Panc1 (cell line): ENCODE measurements at regions not wholly inside any gene's neighbourhood (a gene's known extent, or its start where the extent isn't known, plus 50 kb on each side); places are given as distances from the start of the nearest gene placed in this dataset.

ENCODE experiments used
- ATAC-seq: fragments of 200-7000 bp; cut with Tn5 transposase; 2 replicates; pipeline ENCODE4 v1.9.1; 2020; ENCODE audit warnings: mild to moderate bottlenecking, moderate library complexity
- BruUV-seq: library from RNA; stranded (reverse); fragments of 400-500 nt; replicated peaks from 2 replicates; lab custom pipeline; 2021; lab: Mats Ljungman, UMichigan
- CTCF ChIA-PET: fragments of 300-600 bp; sonication (Branson Sonifier 250); formaldehyde crosslinking; loops from one replicate; lab custom pipeline; 2022; ENCODE audit warnings: antibody characterized with exemption; lab: Charles Lee
- POLR2A ChIA-PET: fragments of 300-600 bp; sonication (Branson Sonifier 250); formaldehyde crosslinking; loops from one replicate; lab custom pipeline; 2022; ENCODE audit warnings: antibody characterized with exemption; lab: Charles Lee
- DNase-seq: peaks from one replicate; pipeline ENCODE4 v3.0.0-alpha.2; 2010; ENCODE audit warnings: low read depth, low spot score
- H3K27ac ChIP-seq: 2 replicates; pipeline ENCODE4 v1.5.1; 2011; ENCODE audit warnings: mild to moderate bottlenecking, low read length, inconsistent platforms
- H3K27me3 ChIP-seq: fragments of 200-500 bp; sonication (Bioruptor generic); 2 replicates; pipeline ENCODE4 v1.6.0; 2014; ENCODE audit warnings: low read length, inconsistent platforms; ENCODE audit not compliant: control insufficient read depth, insufficient read depth
- H3K36me3 ChIP-seq: fragments of 200-500 bp; sonication (Bioruptor generic); 2 replicates; pipeline ENCODE4 v1.5.1; 2014; ENCODE audit warnings: inconsistent platforms, mild to moderate bottlenecking, low read length, moderate library complexity; ENCODE audit not compliant: control insufficient read depth, insufficient read depth
- H3K4me1 ChIP-seq: 2 replicates; pipeline ENCODE4 v1.5.1; 2011; ENCODE audit warnings: inconsistent platforms, mild to moderate bottlenecking, low read length, moderate library complexity; ENCODE audit not compliant: control insufficient read depth, insufficient read depth
- H3K4me3 ChIP-seq, 2 experiments: 2 replicates each; pipeline ENCODE4 v1.5.1; 2011 to 2012; ENCODE audit warnings: low read depth in 2 of 2, low read length in 2 of 2, mild to moderate bottlenecking in 2 of 2, inconsistent platforms in 1 of 2, moderate library complexity in 1 of 2
- H3K9me3 ChIP-seq: fragments of 200-500 bp; sonication (Bioruptor generic); 2 replicates; pipeline ENCODE4 v1.5.1; 2014; ENCODE audit warnings: low read depth, mild to moderate bottlenecking, inconsistent platforms, low read length, moderate library complexity; ENCODE audit not compliant: control insufficient read depth, insufficient read depth
- POLR2AphosphoS5 ChIP-seq: IDR thresholded peaks from 2 replicates; pipeline ENCODE4 v1.6.1; 2012; ENCODE audit warnings: mild to moderate bottlenecking, low read depth, low read length, moderate library complexity
- REST ChIP-seq, 2 experiments: IDR thresholded peaks; 2 replicates each; pipeline ENCODE4 v1.6.1; 2011 to 2012; ENCODE audit warnings: low read depth in 2 of 2, control low read depth in 1 of 2, low read length in 1 of 2, mild to moderate bottlenecking in 1 of 2, moderate library complexity in 1 of 2; ENCODE audit not compliant: insufficient read depth in 1 of 2
- SIN3A ChIP-seq: IDR thresholded peaks from 2 replicates; pipeline ENCODE4 v1.6.1; 2012; ENCODE audit warnings: low read depth, mild to moderate bottlenecking, low read length, moderate library complexity, borderline replicate concordance; ENCODE audit not compliant: insufficient read depth
- TCF7L2 ChIP-seq: IDR thresholded peaks from 2 replicates; pipeline ENCODE4 v1.6.1; 2011; ENCODE audit warnings: mild to moderate bottlenecking, low read depth, low read length, inconsistent platforms
- in situ Hi-C: cut with HindIII; loops from 2 replicates; pipeline ENCODE4 v1.10.0; 2016; ENCODE audit warnings: low sequenced_read_pairs, low pct_unique_long_range_greater_than_20kb
- intact Hi-C: fragments of 100-400 bp; cut with micrococcal nuclease; formaldehyde crosslinking; loops from one replicate; pipeline ENCODE4 v1.10.0; 2022; ENCODE audit not compliant: unreplicated experiment
- TF ChIP-seq, protein P1 (sequence below): fragments of 450-650 bp; IDR thresholded peaks from 2 replicates; pipeline ENCODE4 v1.5.1; 2017; ENCODE audit warnings: mild to moderate bottlenecking

DNA sequence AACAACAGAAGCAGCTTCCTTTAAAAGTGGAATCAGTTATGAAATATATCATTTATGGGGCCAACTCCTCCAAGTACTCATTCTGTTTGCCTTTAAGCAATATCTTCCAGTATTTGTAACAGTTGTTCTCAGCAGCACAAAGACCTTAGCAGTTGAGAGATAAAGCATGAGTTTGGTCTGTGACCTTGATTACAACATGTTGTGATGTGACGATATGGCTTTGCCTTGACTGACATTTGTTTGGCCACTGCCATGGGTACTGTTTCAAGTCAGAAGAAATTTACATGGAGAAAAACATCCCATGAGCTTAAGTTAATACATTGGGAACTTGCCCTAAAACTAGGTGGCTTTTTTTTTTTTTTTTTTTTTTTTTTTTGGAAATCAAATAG lies 175.1 kb upstream of the KBTBD8 start:
- Histone ChIP-seq H3K27ac (no peak overlapping the region), H3K9me3 (no peaks in the 10 kb centered on the region), H3K27me3 (no peaks in the 10 kb centered on the region), H3K4me1 (no peaks in the 10 kb centered on the region), H3K36me3 (no peaks in the 10 kb centered on the region), H3K4me3 (no peak overlapping the region)
- in situ Hi-C loops (no loop called here), intact Hi-C loops (no loop called here)
- ATAC-seq = no peak
- CTCF ChIA-PET = interaction anchor here (1.3 kb wide), 1 partner anchor 546 kb away, joined by 7 read pairs; no protein-coding TSS in a partner anchor
- no peak for DNase-seq
- BruUV-seq = no TSS peak
- POLR2A ChIA-PET = no interaction called here
- no peak for TF ChIP-seq POLR2AphosphoS5
- TF ChIP-seq SIN3A = no peak
- no peak for TF ChIP-seq REST (IDR thresholded peaks at IDR 0.05; ENCODE audit: insufficient read depth in 1 of 2, low read depth in 2 of 2, low read length in 1 of 2)
- TF ChIP-seq, protein P1, sequence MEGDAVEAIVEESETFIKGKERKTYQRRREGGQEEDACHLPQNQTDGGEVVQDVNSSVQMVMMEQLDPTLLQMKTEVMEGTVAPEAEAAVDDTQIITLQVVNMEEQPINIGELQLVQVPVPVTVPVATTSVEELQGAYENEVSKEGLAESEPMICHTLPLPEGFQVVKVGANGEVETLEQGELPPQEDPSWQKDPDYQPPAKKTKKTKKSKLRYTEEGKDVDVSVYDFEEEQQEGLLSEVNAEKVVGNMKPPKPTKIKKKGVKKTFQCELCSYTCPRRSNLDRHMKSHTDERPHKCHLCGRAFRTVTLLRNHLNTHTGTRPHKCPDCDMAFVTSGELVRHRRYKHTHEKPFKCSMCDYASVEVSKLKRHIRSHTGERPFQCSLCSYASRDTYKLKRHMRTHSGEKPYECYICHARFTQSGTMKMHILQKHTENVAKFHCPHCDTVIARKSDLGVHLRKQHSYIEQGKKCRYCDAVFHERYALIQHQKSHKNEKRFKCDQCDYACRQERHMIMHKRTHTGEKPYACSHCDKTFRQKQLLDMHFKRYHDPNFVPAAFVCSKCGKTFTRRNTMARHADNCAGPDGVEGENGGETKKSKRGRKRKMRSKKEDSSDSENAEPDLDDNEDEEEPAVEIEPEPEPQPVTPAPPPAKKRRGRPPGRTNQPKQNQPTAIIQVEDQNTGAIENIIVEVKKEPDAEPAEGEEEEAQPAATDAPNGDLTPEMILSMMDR = no peak
- no peak for TF ChIP-seq TCF7L2

DNA sequence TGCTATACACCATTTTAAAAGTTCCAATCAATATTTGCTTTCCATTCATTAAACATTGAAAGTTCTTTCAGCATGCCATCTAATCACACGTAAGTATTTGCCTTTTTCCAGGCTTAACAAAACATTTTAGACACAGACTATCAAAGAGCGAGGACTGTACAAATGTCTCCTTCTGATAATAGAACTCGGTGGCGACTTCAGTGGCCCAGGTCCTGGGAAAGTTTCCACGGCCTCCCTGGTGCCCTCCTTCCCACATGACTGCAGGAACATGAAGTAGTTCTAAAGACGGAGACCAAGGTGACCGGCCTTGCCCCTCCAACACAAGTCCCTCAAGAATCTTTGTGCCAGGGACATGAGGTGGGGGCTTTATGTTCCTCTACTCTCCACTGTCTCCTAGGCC lies 174.6 kb upstream of the KBTBD8 start:
- ATAC-seq (no peak), DNase-seq (no peak)
- Histone ChIP-seq H3K36me3 (no peaks in the 10 kb centered on the region), H3K27ac (no peak overlapping the region), H3K9me3 (no peaks in the 10 kb centered on the region), H3K4me3 (no peak overlapping the region), H3K4me1 (no peaks in the 10 kb centered on the region), H3K27me3 (no peaks in the 10 kb centered on the region)
- TF ChIP-seq TCF7L2 (no peak), SIN3A (no peak), POLR2AphosphoS5 (no peak), REST (IDR thresholded peaks at IDR 0.05; ENCODE audit: insufficient read depth in 1 of 2, low read depth in 2 of 2, low read length in 1 of 2) (no peak)
- TF ChIP-seq, protein P1 = no peak
- no TSS peak for BruUV-seq
- ChIA-PET POLR2A (interaction anchor here (0.7 kb wide), 1 partner anchor 12 kb away, joined by 3 read pairs; no protein-coding TSS in a partner anchor), CTCF (no interaction called here)
- in situ Hi-C loops (no loop called here), intact Hi-C loops (no loop called here)
